B cell (primary cell): ENCODE measurements at regions not wholly inside any gene's neighbourhood (a gene's known extent, or its start where the extent isn't known, plus 50 kb on each side); places are given as distances from the start of the nearest gene placed in this dataset.

Experiments used
- ATAC-seq: fragments of 200-7000 bp; cut with Tn5 transposase; one replicate; pipeline ENCODE4 v1.10.0; 2021; ENCODE audit warnings: low read depth, mild to moderate bottlenecking, moderate number of reproducible peaks, moderate library complexity
- CTCF ChIA-PET: fragments of 350-600 bp; sonication (Branson Sonifier 250); formaldehyde crosslinking; loops from one replicate; lab custom pipeline; 2021; ENCODE audit warnings: antibody characterized with exemption, inconsistent platforms; lab: Charles Lee
- POLR2A ChIA-PET: fragments of 350-600 bp; sonication (Branson Sonifier 250); formaldehyde crosslinking; loops from one replicate; lab custom pipeline; 2021; ENCODE audit warnings: antibody characterized with exemption; lab: Charles Lee
- DNase-seq: peaks from one replicate; pipeline ENCODE4 v3.0.0; 2013
- H2AFZ ChIP-seq: 2 replicates; pipeline ENCODE4 v1.6.1; 2012; ENCODE audit warnings: mild to moderate bottlenecking, low read depth, low read length; ENCODE audit not compliant: insufficient read depth, poor library complexity, severe bottlenecking
- H3K27ac ChIP-seq, 2 donors: 1 replicate in 1 of 2; 2 replicates in 1 of 2; pipeline ENCODE4 v1.5.1; 2012 to 2013; ENCODE audit warnings: low read length in 2 of 2, mild to moderate bottlenecking in 2 of 2, moderate library complexity in 1 of 2
- H3K27me3 ChIP-seq, 4 experiments: fragments of 200-600 bp in 1 of 4; sonication (generic) in 1 of 4; replicated peaks in 1 of 4; 1 replicate in 2 of 4; 2 replicates in 2 of 4; pipeline versions ENCODE4 v1.6.1 to v1.7.0; 2013 to 2016; ENCODE audit warnings: low read length in 3 of 4, mild to moderate bottlenecking in 2 of 4, mixed read lengths in 1 of 4, moderate library complexity in 1 of 4; ENCODE audit not compliant: insufficient read depth in 4 of 4, control insufficient read depth in 3 of 4; ENCODE audit errors: control extremely low read depth in 1 of 4
- H3K36me3 ChIP-seq, 2 experiments: replicated peaks in 1 of 2; 1 replicate in 1 of 2; 2 replicates in 1 of 2; pipeline versions ENCODE4 v1.6.1 to v1.7.1; 2013; ENCODE audit warnings: low read length in 1 of 2; ENCODE audit not compliant: insufficient read depth in 2 of 2, control insufficient read depth in 1 of 2; ENCODE audit errors: control extremely low read depth in 1 of 2, extremely low read depth in 1 of 2
- H3K4me1 ChIP-seq, 2 donors: fragments of 200-600 bp in 1 of 2; sonication (generic) in 1 of 2; 1 replicate in 1 of 2; 2 replicates in 1 of 2; pipeline versions ENCODE4 v1.5.1 to v1.6.1; 2013 to 2017; ENCODE audit warnings: low read length in 2 of 2; ENCODE audit not compliant: control insufficient read depth in 2 of 2, insufficient read depth in 2 of 2
- H3K4me2 ChIP-seq: replicated peaks from 2 replicates; pipeline ENCODE3; 2012; ENCODE audit warnings: mild to moderate bottlenecking, low read depth, low read length; ENCODE audit not compliant: poor library complexity, severe bottlenecking
- H3K4me3 ChIP-seq, 5 experiments: fragments of 200-600 bp in 1 of 5; sonication (generic) in 1 of 5; 1 replicate in 3 of 5; 2 replicates in 2 of 5; pipeline versions ENCODE4 v1.5.1 to v1.7.0; 2011 to 2016; ENCODE audit warnings: low read length in 4 of 5, mild to moderate bottlenecking in 4 of 5, low read depth in 2 of 5, control low read depth in 1 of 5, moderate library complexity in 1 of 5; ENCODE audit not compliant: insufficient read depth in 1 of 5; ENCODE audit errors: control extremely low read depth in 1 of 5, extremely low read depth in 1 of 5
- H3K79me2 ChIP-seq: fragments of 200-600 bp; sonication (generic); one replicate; pipeline ENCODE4 v1.6.0; 2016; ENCODE audit warnings: low read length; ENCODE audit not compliant: control insufficient read depth, insufficient read depth
- H3K9ac ChIP-seq: fragments of 200-600 bp; sonication (generic); 2 replicates; pipeline ENCODE4 v1.6.1; 2017; ENCODE audit warnings: mild to moderate bottlenecking, low read length, moderate library complexity
- H3K9me3 ChIP-seq, 3 donors: one replicate each; pipeline versions ENCODE4 v1.6.1 to v1.7.1; 2013; ENCODE audit warnings: low read length in 2 of 3; ENCODE audit not compliant: control insufficient read depth in 2 of 3, insufficient read depth in 1 of 3; ENCODE audit errors: control extremely low read depth in 1 of 3
- H4K20me1 ChIP-seq: 2 replicates; pipeline ENCODE4 v1.6.0; 2012; ENCODE audit warnings: mild to moderate bottlenecking, low read length; ENCODE audit not compliant: insufficient read depth, control insufficient read depth, poor library complexity, severe bottlenecking
- H3K27ac Mint-ChIP-seq: one replicate; pipeline ENCODE4 v1.8.0; 2021; ENCODE audit warnings: mixed read lengths
- H3K27me3 Mint-ChIP-seq: one replicate; pipeline ENCODE4 v1.8.0; 2021; ENCODE audit warnings: mixed read lengths
- H3K4me1 Mint-ChIP-seq: one replicate; pipeline ENCODE4 v1.8.0; 2021; ENCODE audit warnings: mixed read lengths
- H3K4me3 Mint-ChIP-seq: one replicate; pipeline ENCODE4 v1.8.0; 2021; ENCODE audit warnings: mixed read lengths
- H3K9me3 Mint-ChIP-seq: one replicate; pipeline ENCODE4 v1.8.0; 2022; ENCODE audit warnings: mixed read lengths; ENCODE audit not compliant: insufficient read depth
- EZH2 ChIP-seq: IDR thresholded peaks from 2 replicates; pipeline ENCODE4 v1.6.1; 2012; ENCODE audit warnings: borderline replicate concordance, low read depth, mild to moderate bottlenecking, moderate library complexity, low read length; ENCODE audit not compliant: insufficient read depth, poor library complexity, severe bottlenecking
- WGBS: methylation state at CpG from one replicate; pipeline ENCODE4 v1.1.5; 2013; ENCODE audit warnings: missing lambda C conversion rate; ENCODE audit not compliant: insufficient coverage; 5-methylcytosine and 5-hydroxymethylcytosine counted together
- intact Hi-C: fragments of 100-400 bp; cut with micrococcal nuclease; formaldehyde crosslinking; loops from one replicate; pipeline ENCODE4 v1.10.0; 2022
- TF ChIP-seq, protein P1 (sequence below): fragments of 200-600 bp; IDR thresholded peaks from one replicate; pipeline ENCODE4 v1.8.0; 2022; ENCODE audit warnings: antibody characterized with exemption, mild to moderate bottlenecking

DNA sequence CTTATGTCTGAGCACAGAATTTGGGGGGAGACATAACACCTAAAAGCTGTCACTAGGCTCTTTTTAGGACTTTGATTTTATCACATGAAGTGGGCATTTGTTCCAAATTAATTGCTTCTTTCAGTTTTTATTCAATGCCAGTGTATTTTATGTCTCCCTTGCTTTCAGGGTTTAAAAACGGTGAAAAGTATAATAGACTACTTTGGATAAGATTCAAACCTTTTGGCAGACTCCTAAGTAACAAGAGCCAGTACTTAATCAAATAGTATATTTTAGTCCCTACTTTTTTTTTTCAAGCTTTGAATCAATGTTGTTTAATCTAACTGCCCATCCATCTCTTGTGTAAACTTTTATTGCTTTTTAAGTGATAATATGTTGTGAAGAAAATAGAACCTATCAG lies 847.2 kb upstream of the DPPA4 start:
- Histone ChIP-seq H3K9me3 (no peaks in the 10 kb centered on the region), H3K36me3 (no peaks in the 10 kb centered on the region), H3K9ac (no peak overlapping the region), H3K27ac (no peak overlapping the region), H4K20me1 (no peaks in the 10 kb centered on the region), H3K79me2 (no peaks in the 10 kb centered on the region), H3K27me3 (no peaks in the 10 kb centered on the region), H3K4me1 (no peaks in the 10 kb centered on the region), H3K4me3 (no peak overlapping the region), H3K4me2 (no peak overlapping the region), H2AFZ (no peak overlapping the region)
- intact Hi-C loops: no loop called here
- DNase-seq (no peak), ATAC-seq (no peak)
- WGBS: no CpG with 5 or more reads among the region's 1 CpG
- no peaks in the 10 kb centered on the region for H3K9me3 Mint-ChIP-seq
- TF ChIP-seq, protein P1, sequence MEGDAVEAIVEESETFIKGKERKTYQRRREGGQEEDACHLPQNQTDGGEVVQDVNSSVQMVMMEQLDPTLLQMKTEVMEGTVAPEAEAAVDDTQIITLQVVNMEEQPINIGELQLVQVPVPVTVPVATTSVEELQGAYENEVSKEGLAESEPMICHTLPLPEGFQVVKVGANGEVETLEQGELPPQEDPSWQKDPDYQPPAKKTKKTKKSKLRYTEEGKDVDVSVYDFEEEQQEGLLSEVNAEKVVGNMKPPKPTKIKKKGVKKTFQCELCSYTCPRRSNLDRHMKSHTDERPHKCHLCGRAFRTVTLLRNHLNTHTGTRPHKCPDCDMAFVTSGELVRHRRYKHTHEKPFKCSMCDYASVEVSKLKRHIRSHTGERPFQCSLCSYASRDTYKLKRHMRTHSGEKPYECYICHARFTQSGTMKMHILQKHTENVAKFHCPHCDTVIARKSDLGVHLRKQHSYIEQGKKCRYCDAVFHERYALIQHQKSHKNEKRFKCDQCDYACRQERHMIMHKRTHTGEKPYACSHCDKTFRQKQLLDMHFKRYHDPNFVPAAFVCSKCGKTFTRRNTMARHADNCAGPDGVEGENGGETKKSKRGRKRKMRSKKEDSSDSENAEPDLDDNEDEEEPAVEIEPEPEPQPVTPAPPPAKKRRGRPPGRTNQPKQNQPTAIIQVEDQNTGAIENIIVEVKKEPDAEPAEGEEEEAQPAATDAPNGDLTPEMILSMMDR: no peak
- TF ChIP-seq EZH2: no peak
- POLR2A ChIA-PET: no interaction called here
- H3K4me1 Mint-ChIP-seq: no peaks in the 10 kb centered on the region
- no peak overlapping the region for H3K4me3 Mint-ChIP-seq
- no peaks in the 10 kb centered on the region for H3K27me3 Mint-ChIP-seq
- H3K27ac Mint-ChIP-seq: no peak overlapping the region
- CTCF ChIA-PET: no interaction called here

DNA sequence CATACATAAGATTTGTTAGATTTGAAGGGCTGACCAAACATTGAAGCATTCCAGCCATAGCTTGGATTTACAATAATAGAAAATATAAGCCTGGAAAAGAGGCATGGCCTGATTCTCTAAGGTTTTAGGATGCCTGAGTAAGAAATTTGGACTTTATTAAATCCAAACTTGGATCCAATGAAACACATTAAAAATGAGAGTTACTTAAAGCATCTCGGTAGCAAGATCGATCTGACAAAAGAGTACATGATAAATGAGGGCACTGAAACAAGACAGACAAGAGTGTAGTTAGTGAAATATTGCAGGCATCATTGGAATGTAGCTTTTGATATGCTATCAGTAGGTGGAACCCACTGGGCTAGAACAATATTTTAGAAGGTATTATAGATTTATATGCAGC lies 855.7 kb upstream of the DPPA4 start:
- Histone ChIP-seq H3K36me3 (no peaks in the 10 kb centered on the region), H3K4me2 (no peak overlapping the region), H3K9me3 (no peaks in the 10 kb centered on the region), H4K20me1 (no peaks in the 10 kb centered on the region), H3K9ac (no peak overlapping the region), H3K79me2 (no peaks in the 10 kb centered on the region), H3K4me3 (no peak overlapping the region), H3K4me1 (no peaks in the 10 kb centered on the region), H3K27me3 (no peaks in the 10 kb centered on the region), H2AFZ (no peak overlapping the region), H3K27ac (no peak overlapping the region)
- Mint-ChIP-seq H3K9me3 (no peaks in the 10 kb centered on the region), H3K4me3 (no peak overlapping the region), H3K27me3 (no peaks in the 10 kb centered on the region), H3K27ac (no peak overlapping the region), H3K4me1 (no peaks in the 10 kb centered on the region)
- ChIA-PET POLR2A (no interaction called here), CTCF (no interaction called here)
- intact Hi-C loops: no loop called here
- WGBS: 94% methylated on average over 2 of the region's 2 CpGs
- TF ChIP-seq, protein P1: no peak
- TF ChIP-seq EZH2: no peak
- ATAC-seq (no peak), DNase-seq (no peak)
